Hematopoietic multipotent progenitor cell treated with erythropoietin and hydrocortisone succinate and interleukin-3 and kit ligand, for 4 days (in vitro differentiated cells): ENCODE measurements at regions not wholly inside any gene's neighbourhood (a gene's known extent, or its start where the extent isn't known, plus 50 kb on each side); places are given as distances from the start of the nearest gene placed in this dataset.
"Not testable (repeated sequence)": the region's sequence is repeated elsewhere in the genome, so short reads cannot be mapped to it uniquely, and the experiment has no call there.

Experiments used
- DNase-seq: peaks from one replicate; pipeline ENCODE4 v3.0.0-alpha.2; 2015

- no peak for DNase-seq
Measured at GRCh38 chr6:160804639-160805038, 102.6 kb downstream of the PLG start.

GRCh38 chr6:160808263-160808662 lies 106.2 kb downstream of the PLG start:
- DNase-seq, result no peak

GRCh38 chr6:160810238-160810637 lies 108.2 kb downstream of the PLG start:
- DNase-seq, result no peak

GRCh38 chr6:160812097-160812496 lies 110.1 kb downstream of the PLG start:
- no peak for DNase-seq

GRCh38 chr6:160818934-160819333 lies 116.9 kb downstream of the PLG start:
- DNase-seq, result no peak

- DNase-seq, result not testable (repeated sequence)
Measured at GRCh38 chr6:160820661-160821060, 118.6 kb downstream of the PLG start.

GRCh38 chr6:160831739-160832138 lies 129.7 kb downstream of the PLG start:
- DNase-seq, result no peak

- no peak for DNase-seq
Measured at GRCh38 chr6:160832422-160832821, 130.4 kb downstream of the PLG start.

GRCh38 chr6:160837146-160837545 lies 135.1 kb downstream of the PLG start:
- DNase-seq, result no peak

- DNase-seq, result no peak
Measured at GRCh38 chr6:160851031-160851430, 140.5 kb upstream of the MAP3K4 start.

- no peak for DNase-seq
Measured at GRCh38 chr6:160853946-160854345, 137.6 kb upstream of the MAP3K4 start.

GRCh38 chr6:160858886-160859285 lies 132.7 kb upstream of the MAP3K4 start:
- no peak for DNase-seq

GRCh38 chr6:160859822-160860221 lies 131.7 kb upstream of the MAP3K4 start:
- DNase-seq, result no peak

- no peak for DNase-seq
Measured at GRCh38 chr6:160861824-160862223, 129.7 kb upstream of the MAP3K4 start.

GRCh38 chr6:160863782-160864181 lies 127.8 kb upstream of the MAP3K4 start:
- no peak for DNase-seq

- DNase-seq, result no peak
Measured at GRCh38 chr6:160871320-160871719, 120.2 kb upstream of the MAP3K4 start.

- DNase-seq, result no peak
Measured at GRCh38 chr6:160881148-160881808, 110.3 kb upstream of the MAP3K4 start.

GRCh38 chr6:160882006-160882405 lies 109.6 kb upstream of the MAP3K4 start:
- no peak for DNase-seq

- no peak for DNase-seq
Measured at GRCh38 chr6:160882791-160883279, 108.7 kb upstream of the MAP3K4 start.

- DNase-seq, result no peak
Measured at GRCh38 chr6:160883560-160883959, 108.0 kb upstream of the MAP3K4 start.

GRCh38 chr6:160883999-160884398 lies 107.6 kb upstream of the MAP3K4 start:
- no peak for DNase-seq

- not testable (repeated sequence) for DNase-seq
Measured at GRCh38 chr6:160889148-160889547, 102.4 kb upstream of the MAP3K4 start.

GRCh38 chr6:160891690-160892089 lies 99.9 kb upstream of the MAP3K4 start:
- no peak for DNase-seq

GRCh38 chr6:160895562-160895961 lies 96.0 kb upstream of the MAP3K4 start:
- DNase-seq, result no peak
